Loucy (cell line): ENCODE measurements at regions not wholly inside any gene's neighbourhood (a gene's known extent, or its start where the extent isn't known, plus 50 kb on each side); places are given as distances from the start of the nearest gene placed in this dataset.

Experiments
- EZH2phosphoT487 ChIP-seq: fragments of 200-600 bp; IDR thresholded peaks from 2 replicates; pipeline ENCODE4 v1.6.1; 2018; ENCODE audit warnings: antibody characterized with exemption, mild to moderate bottlenecking, moderate library complexity, borderline replicate concordance
- TF ChIP-seq, protein P1 (sequence below): fragments of 200-600 bp; sonication (generic); conservative IDR thresholded peaks from 2 replicates; pipeline ENCODE4 v1.5.1; 2014; ENCODE audit warnings: mild to moderate bottlenecking, antibody characterized with exemption, low read length

DNA sequence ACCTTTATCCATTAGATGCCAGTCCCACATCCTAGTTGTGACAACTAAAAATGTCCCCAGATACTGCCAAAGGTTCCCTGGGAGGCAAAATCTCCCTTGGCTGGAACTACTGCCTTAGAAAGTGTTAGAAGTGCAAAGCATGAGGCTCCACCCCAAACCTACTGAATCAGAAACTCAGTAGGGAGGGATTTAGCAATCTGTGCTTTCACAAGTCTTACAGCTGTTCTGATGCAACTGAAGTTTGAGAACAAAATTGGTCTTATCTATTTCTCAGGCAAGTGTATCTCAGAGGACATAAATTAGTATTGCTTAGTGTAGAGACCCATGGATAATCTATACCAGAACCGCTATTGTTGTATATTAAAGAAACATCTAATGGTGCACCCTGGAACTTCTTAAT is 70.2 kb downstream of the CLDN1 start:
- TF ChIP-seq, protein P1, sequence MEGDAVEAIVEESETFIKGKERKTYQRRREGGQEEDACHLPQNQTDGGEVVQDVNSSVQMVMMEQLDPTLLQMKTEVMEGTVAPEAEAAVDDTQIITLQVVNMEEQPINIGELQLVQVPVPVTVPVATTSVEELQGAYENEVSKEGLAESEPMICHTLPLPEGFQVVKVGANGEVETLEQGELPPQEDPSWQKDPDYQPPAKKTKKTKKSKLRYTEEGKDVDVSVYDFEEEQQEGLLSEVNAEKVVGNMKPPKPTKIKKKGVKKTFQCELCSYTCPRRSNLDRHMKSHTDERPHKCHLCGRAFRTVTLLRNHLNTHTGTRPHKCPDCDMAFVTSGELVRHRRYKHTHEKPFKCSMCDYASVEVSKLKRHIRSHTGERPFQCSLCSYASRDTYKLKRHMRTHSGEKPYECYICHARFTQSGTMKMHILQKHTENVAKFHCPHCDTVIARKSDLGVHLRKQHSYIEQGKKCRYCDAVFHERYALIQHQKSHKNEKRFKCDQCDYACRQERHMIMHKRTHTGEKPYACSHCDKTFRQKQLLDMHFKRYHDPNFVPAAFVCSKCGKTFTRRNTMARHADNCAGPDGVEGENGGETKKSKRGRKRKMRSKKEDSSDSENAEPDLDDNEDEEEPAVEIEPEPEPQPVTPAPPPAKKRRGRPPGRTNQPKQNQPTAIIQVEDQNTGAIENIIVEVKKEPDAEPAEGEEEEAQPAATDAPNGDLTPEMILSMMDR: no peak
- no peak for TF ChIP-seq EZH2phosphoT487
